ENCODE measurements at regions not wholly inside any gene's neighbourhood (a gene's known extent, or its start where the extent isn't known, plus 50 kb on each side); places are given as distances from the start of the nearest gene placed in this dataset.

GRCh38 chr4:22201256-22201655 is 252.7 kb upstream of the KCNIP4 start:
- H3K4me2 ChIP-seq (ENCODE audit: low read length), result no peak overlapping the region
- H3K9me2 ChIP-seq (replicated peaks; ENCODE audit: control insufficient read depth, low read length), result no peaks in the 10 kb centered on the region
- H3K27ac ChIP-seq (ENCODE audit: low read depth, low read length), result no peak overlapping the region
- H3K4me1 ChIP-seq (ENCODE audit: control insufficient read depth, low read length), result no peaks in the 10 kb centered on the region
- TF ChIP-seq EZH2phosphoT487 (IDR thresholded peaks at IDR 0.05; ENCODE audit: borderline replicate concordance, low read length), result no peak
- TF ChIP-seq, protein P1, sequence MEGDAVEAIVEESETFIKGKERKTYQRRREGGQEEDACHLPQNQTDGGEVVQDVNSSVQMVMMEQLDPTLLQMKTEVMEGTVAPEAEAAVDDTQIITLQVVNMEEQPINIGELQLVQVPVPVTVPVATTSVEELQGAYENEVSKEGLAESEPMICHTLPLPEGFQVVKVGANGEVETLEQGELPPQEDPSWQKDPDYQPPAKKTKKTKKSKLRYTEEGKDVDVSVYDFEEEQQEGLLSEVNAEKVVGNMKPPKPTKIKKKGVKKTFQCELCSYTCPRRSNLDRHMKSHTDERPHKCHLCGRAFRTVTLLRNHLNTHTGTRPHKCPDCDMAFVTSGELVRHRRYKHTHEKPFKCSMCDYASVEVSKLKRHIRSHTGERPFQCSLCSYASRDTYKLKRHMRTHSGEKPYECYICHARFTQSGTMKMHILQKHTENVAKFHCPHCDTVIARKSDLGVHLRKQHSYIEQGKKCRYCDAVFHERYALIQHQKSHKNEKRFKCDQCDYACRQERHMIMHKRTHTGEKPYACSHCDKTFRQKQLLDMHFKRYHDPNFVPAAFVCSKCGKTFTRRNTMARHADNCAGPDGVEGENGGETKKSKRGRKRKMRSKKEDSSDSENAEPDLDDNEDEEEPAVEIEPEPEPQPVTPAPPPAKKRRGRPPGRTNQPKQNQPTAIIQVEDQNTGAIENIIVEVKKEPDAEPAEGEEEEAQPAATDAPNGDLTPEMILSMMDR (IDR thresholded peaks at IDR 0.05; ENCODE audit: low read depth, low read length, poor library complexity, severe bottlenecking), result no peak
- H3K9me3 ChIP-seq (ENCODE audit: control insufficient read depth, insufficient read depth, low read length), result no peaks in the 10 kb centered on the region
- H3K4me3 ChIP-seq (ENCODE audit: low read length), result no peak overlapping the region
- H3F3A ChIP-seq (ENCODE audit: control insufficient read depth, insufficient read depth), result no peaks in the 10 kb centered on the region
- no peaks in the 10 kb centered on the region for H4K20me1 ChIP-seq (ENCODE audit: control insufficient read depth, insufficient read depth, low read depth, low read length)
- H3K27me3 ChIP-seq (ENCODE audit: control insufficient read depth, low read length), result no peaks in the 10 kb centered on the region
- H3K79me2 ChIP-seq (ENCODE audit: control insufficient read depth, low read length), result no peaks in the 10 kb centered on the region
- H3K36me3 ChIP-seq (ENCODE audit: control insufficient read depth, low read length), result no peaks in the 10 kb centered on the region

GRCh38 chr4:22196551-22196950 is 248.0 kb upstream of the KCNIP4 start:
- no peak overlapping the region for H3K4me2 ChIP-seq (ENCODE audit: low read length)
- TF ChIP-seq, protein P1 (IDR thresholded peaks at IDR 0.05; ENCODE audit: low read depth, low read length, poor library complexity, severe bottlenecking), result no peak
- no peak for TF ChIP-seq EZH2phosphoT487 (IDR thresholded peaks at IDR 0.05; ENCODE audit: borderline replicate concordance, low read length)
- H4K20me1 ChIP-seq (ENCODE audit: control insufficient read depth, insufficient read depth, low read depth, low read length), result no peaks in the 10 kb centered on the region
- no peaks in the 10 kb centered on the region for H3K4me1 ChIP-seq (ENCODE audit: control insufficient read depth, low read length)
- H3K27ac ChIP-seq (ENCODE audit: low read depth, low read length), result no peak overlapping the region
- no peaks in the 10 kb centered on the region for H3K9me3 ChIP-seq (ENCODE audit: control insufficient read depth, insufficient read depth, low read length)
- no peaks in the 10 kb centered on the region for H3F3A ChIP-seq (ENCODE audit: control insufficient read depth, insufficient read depth)
- no peaks in the 10 kb centered on the region for H3K27me3 ChIP-seq (ENCODE audit: control insufficient read depth, low read length)
- H3K79me2 ChIP-seq (ENCODE audit: control insufficient read depth, low read length), result no peaks in the 10 kb centered on the region
- no peaks in the 10 kb centered on the region for H3K9me2 ChIP-seq (replicated peaks; ENCODE audit: control insufficient read depth, low read length)
- no peak overlapping the region for H3K4me3 ChIP-seq (ENCODE audit: low read length)
- no peaks in the 10 kb centered on the region for H3K36me3 ChIP-seq (ENCODE audit: control insufficient read depth, low read length)

DNA sequence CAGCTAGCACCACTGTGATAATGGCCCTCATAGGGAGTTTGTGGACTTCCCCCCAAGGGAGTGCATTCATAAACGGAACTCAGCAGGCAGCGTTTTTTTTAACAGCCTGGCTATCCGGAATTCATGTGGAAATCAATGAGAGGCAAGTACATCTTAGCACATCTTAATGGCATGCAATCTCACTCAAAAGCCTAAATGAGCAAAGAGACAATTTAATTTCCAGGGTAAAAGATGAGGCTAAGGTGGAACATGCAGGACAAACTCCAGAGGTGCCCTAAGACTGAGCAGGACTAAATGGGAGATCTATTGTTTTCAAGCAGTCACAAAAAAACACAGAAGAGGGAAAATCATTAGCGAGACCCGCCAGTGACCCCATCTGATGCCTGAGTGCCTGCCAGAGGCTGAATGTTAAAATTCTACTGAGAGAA is 243.5 kb upstream of the KCNIP4 start:
- H3K79me2 ChIP-seq (ENCODE audit: control insufficient read depth, low read length), result no peaks in the 10 kb centered on the region
- no peak overlapping the region for H3K4me2 ChIP-seq (ENCODE audit: low read length)
- H3K27ac ChIP-seq (ENCODE audit: low read depth, low read length), result no peak overlapping the region

More for the DNA sequence above, 243.5 kb upstream of the KCNIP4 start:
- no peaks in the 10 kb centered on the region for H3K36me3 ChIP-seq (ENCODE audit: control insufficient read depth, low read length)
- TF ChIP-seq EZH2phosphoT487 (IDR thresholded peaks at IDR 0.05; ENCODE audit: borderline replicate concordance, low read length), result no peak
- TF ChIP-seq, protein P1 (IDR thresholded peaks at IDR 0.05; ENCODE audit: low read depth, low read length, poor library complexity, severe bottlenecking), result no peak
- no peaks in the 10 kb centered on the region for H3F3A ChIP-seq (ENCODE audit: control insufficient read depth, insufficient read depth)
- H4K20me1 ChIP-seq (ENCODE audit: control insufficient read depth, insufficient read depth, low read depth, low read length), result no peaks in the 10 kb centered on the region
- H3K9me3 ChIP-seq (ENCODE audit: control insufficient read depth, insufficient read depth, low read length), result no peaks in the 10 kb centered on the region
- no peaks in the 10 kb centered on the region for H3K9me2 ChIP-seq (replicated peaks; ENCODE audit: control insufficient read depth, low read length)
- no peak overlapping the region for H3K4me3 ChIP-seq (ENCODE audit: low read length)
- no peaks in the 10 kb centered on the region for H3K27me3 ChIP-seq (ENCODE audit: control insufficient read depth, low read length)
- no peaks in the 10 kb centered on the region for H3K4me1 ChIP-seq (ENCODE audit: control insufficient read depth, low read length)
